Inferior parietal cortex (tissue), 1 donor: ENCODE measurements at regions not wholly inside any gene's neighbourhood (a gene's known extent, or its start where the extent isn't known, plus 50 kb on each side); places are given as distances from the start of the nearest gene placed in this dataset.
"Not testable (repeated sequence)": the region's sequence is repeated elsewhere in the genome, so short reads cannot be mapped to it uniquely, and the experiment has no call there.

Experiments
- DNase-seq: peaks from one replicate; pipeline ENCODE4 v3.0.0-alpha.2; 2016; ENCODE audit errors: extremely low spot score

DNA sequence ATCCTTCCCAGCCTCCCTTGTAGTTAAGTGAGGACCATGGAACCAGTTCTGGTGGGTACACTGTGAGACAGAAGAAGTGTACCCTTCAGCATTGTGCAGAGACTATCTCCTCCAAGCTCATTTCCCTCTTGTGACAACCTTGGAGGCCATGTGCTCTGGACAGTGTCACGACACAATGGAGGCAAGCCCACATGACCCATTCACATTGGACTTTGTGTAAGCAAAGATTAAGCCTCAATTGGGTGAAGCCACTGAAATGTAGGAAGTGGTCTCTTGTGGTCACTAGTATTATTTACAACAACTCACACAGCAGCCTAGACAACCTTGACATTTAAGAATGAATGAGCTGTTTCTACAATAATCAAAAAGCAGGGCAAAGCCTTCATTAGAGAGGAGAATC is 124.2 kb downstream of the INHBA start:
- DNase-seq = no peak

DNA sequence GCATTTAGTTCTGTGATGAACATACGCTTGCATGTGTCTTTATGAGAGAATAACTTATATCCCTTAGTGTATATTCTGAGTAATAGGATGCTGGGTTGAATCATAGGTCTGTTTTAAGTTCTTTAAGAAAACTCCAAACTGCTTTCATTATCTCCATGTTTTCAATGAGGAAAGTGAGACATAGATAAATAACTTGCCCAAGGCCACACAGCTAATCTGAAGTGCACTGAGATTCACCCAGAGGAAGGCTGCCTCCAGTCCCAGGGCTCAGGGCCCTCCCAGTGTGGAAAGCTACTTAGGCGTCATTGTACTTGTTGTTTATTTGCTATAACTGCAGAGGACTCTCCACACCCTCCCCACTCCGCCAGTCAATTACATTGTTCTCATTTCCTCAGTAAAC is 126.7 kb downstream of the INHBA start:
- no peak for DNase-seq

DNA sequence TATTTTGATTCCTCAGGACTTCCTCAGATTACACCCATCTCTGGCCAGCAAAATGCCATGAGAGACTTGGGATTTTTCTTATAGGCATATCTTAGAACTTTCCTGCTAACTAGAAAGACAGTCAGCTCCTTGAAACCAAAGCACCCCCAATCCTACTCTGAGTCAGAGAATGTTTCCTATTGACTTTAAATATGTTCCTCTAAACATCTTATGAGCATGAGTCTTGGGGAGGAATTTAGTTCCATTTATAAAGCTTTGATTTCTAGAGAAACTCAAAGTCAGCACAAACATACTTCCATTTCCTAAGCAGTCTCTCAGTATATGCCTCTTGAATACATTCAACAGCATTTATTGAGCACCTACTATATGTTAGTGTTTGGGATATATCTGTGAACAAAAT is 128.5 kb downstream of the INHBA start:
- no peak for DNase-seq

DNA sequence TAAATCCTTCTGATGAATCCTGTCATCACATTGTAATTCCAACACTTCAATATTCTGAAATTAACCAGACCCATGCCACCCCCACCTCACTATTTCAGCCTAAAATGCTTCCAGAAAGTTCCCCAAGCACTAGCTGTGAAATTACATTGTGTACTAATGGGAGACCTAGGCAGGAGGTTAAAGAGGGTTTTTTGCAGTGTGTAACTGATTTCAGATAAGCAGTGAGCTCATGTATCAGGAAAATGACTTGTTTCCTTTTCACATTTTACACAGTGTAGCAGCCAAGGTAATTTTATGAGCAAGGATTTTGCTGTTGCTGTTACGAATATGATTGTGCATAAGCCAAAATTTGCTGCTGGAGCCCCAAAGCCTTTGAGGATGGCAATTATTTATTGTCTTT is 129.0 kb downstream of the INHBA start:
- DNase-seq = no peak

- DNase-seq = no peak
Observed at GRCh38 chr7:41573443-41573842, 129.4 kb downstream of the INHBA start.

GRCh38 chr7:41573015-41573414 is 129.9 kb downstream of the INHBA start:
- no peak for DNase-seq

DNA sequence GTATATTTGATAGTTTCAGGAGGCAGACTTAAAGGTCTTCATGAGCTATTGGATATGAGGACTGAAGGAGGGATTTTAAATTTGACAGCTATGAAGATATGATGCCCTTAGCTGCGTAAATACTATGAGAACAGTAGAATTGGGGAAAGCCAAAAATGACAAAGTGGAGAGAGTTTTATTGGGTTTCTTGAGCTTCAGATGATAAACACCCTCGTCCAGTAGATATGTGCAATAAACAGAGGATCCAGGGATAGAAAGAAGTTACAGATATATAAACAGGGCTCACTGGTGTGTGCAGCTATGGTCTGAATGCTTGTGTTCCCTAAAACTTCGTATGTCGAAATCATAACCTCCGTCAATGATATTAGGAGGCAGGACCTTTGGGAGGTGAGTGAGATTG is 131.3 kb downstream of the INHBA start:
- DNase-seq = no peak

DNA sequence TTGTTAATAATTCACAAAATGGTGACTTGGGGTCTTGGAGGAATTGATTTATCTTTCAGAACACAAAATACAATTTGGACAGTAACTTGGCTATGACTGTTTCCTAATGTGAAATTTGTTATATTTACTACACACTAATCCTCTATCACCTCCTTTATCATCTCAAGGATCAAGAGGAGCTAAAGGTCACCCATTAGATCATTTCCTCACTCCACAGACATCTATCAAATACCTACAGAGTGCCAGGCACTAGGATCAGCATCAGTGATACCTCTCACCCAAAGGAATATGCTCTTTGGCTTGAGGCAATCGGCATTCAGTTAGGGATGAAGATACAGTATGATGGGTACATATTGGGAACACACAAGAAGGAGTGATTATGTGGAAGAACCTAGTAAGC is 132.1 kb downstream of the INHBA start:
- no peak for DNase-seq

DNA sequence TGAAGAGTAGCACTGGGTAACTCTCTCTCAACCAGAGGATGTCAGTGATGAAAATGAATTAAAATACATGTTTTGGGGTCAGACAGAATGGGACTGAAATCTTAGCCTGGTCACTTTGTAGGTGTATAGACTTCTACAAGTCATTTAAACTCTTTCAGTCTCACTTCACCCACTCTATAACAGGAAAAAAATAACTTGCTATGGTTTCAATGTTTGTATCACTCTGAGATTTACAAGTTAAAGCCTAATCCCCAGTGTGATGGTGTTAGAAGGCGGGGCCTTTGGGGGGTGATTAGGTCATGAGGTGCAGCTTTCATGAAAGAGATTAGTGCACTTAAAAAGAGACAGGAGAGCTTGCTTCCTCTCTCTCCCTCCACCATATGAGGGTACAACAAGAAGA is 134.8 kb downstream of the INHBA start:
- DNase-seq = no peak

DNA sequence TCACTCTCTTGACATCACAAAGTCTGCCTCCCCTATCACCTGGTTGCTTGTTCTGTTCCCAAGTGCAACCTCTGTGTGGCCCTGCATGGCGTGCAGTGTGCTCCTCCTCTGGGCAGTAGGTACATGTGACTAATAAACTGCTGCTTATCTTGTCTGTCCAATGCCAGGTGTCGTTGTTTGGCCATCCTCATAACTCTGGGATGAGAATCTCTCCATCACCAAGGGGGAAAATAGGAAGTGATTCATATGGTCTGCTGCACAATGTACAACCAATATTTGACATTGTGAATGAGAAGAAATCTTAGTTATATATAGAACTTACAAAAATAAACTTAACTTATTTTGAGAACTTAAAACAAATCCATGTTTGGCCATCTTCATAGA is 135.2 kb downstream of the INHBA start:
- no peak for DNase-seq

DNA sequence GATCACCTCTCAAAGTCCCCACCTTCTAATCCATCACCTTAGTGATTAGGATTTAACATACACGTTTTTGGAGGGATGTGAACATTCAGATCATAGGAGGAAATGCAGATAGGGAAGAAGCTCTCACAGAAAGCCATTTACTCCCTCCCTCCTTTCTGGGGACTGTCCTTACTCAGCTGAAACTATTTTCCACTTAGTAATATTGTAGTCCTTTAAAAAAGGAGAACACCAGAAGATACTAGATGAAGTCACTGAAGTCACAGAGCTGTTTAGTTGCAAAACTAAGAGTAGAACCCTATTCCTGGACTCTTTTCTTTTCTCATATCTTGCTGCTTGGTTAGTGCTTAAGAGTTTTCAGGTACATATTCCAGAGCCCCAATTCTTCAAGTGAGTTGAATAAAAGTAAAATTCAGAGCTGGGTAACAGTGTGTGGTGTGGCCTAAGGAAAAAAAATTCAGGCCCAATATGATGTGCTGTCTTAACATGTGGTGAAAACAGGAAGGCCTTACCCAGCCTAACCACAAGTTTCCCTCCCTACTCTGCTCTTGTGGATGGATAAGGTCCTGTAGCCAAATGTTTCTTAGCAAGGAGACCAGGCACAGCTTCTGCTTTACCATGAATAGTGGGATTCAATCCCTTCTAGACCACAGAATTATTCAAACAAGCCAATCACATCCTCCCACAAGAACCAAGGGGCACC is 135.7 kb downstream of the INHBA start:
- no peak for DNase-seq

- DNase-seq = no peak
Observed at GRCh38 chr7:41566581-41566980, 136.3 kb downstream of the INHBA start.

GRCh38 chr7:41565655-41566054 is 137.2 kb downstream of the INHBA start:
- DNase-seq = no peak

GRCh38 chr7:41559426-41559825 is 143.5 kb downstream of the INHBA start:
- no peak for DNase-seq

GRCh38 chr7:41554481-41554880 is 148.4 kb downstream of the INHBA start:
- DNase-seq = no peak

DNA sequence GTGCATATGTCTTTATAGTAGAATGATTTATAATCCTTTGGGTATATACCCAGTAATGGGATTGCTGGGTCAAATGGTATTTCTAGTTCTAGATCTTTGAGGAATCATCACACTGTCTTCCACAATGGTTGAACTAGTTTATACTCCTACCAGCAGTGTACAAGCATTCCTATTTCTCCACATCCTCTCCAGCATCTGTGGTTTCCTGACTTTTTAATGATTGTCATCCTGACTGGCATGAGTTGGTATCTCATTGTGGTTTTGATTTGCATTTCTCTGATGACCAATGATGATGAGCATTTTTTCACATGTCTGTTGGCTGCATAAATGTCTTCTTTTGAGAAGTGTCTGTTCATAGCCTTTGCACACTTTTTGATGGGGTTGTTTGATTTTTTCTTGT is 152.8 kb downstream of the INHBA start:
- not testable (repeated sequence) for DNase-seq

- no peak for DNase-seq
Observed at GRCh38 chr7:41544241-41544640, 158.6 kb downstream of the INHBA start.

DNA sequence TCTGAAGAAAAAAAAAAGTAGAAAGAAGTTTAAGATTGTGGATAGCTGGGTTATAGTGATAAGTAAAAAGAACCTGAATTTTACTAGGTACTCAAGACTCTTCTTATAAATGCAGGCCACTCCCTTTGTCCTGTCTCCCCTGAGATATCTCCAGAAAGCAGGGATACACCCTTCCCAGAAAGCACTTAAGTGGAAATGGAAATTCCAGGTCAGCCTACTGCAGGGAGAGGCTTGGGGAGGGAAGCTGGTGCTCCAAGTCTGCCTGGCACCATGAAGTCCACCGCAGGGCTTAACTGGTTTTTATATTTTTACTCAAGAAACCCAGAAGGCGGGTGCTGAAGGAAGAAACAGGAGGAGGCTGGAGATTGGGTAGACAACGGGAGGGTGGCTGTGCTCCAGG is 162.3 kb downstream of the INHBA start:
- DNase-seq = no peak

DNA sequence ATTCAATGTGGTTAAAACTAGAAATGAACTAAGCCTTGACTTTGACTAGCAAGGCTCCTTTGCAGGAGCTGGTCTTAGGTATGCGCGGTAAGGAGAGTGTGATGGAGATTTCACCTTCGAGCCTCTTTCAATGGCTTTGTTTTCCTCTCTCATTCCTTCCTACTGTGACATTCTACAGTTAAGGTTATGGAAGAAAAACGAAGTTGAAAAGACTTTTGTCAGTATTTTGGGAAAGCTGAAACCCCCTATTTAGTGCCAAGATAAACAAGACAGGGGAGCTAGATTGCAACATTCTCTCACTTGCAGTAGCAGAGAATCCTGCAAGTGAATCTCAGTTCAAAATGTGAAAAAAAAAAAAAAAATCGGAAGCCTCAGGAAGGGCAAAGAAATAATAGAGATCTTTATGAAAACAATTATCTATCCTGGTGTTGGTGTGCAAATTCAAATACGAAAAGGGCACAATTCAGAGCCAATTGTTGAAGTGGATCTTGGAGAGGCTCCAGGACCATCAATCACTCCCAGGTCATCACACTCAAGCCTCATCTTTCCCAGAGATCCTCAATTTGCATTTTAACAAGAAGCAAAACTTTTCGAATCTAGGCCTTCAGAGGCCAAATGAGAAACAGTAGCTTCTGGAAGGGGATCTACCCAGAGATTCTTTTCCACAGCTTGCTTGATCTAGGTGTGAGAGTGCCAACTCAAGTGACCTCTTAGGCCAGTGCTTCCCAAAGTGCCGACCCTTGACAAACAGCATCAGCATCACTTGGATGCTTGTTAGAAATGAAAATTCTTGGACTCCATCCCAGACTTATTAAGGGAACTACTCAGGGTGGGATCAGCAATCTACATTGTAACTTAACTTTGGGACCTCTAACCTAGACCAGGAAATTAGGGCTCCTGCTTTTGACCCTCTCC is 163.8 kb downstream of the INHBA start:
- DNase-seq = no peak

GRCh38 chr7:41536873-41537665 is 165.8 kb downstream of the INHBA start:
- DNase-seq = no peak

GRCh38 chr7:41536122-41536872 is 166.6 kb downstream of the INHBA start:
- no peak for DNase-seq

- DNase-seq = no peak
Observed at GRCh38 chr7:41529831-41530230, 173.1 kb downstream of the INHBA start.
